SK-N-SH (cell line): ENCODE measurements at regions not wholly inside any gene's neighbourhood (a gene's known extent, or its start where the extent isn't known, plus 50 kb on each side); places are given as distances from the start of the nearest gene placed in this dataset.
A peak's percentile ranks its signal among the peaks of the same experiment; 100 is the strongest.

Experiments
- CTCF ChIA-PET: fragments of 300-600, 350-600 bp; formaldehyde crosslinking; extraction: SDS; loops from one replicate; lab custom pipeline; 2021; lab: Yijun Ruan, JAX
- POLR2A ChIA-PET: fragments of 350-600 bp; sonication (Branson Sonifier 250); formaldehyde crosslinking; extraction: SDS; loops from one replicate; lab custom pipeline; 2020; ENCODE audit warnings: antibody characterized with exemption, inconsistent platforms; lab: Yijun Ruan, JAX
- DNase-seq: peaks from one replicate; pipeline ENCODE4 v3.0.0; 2012
- H2AFZ ChIP-seq: fragments of 200-600 bp; sonication (generic); 2 replicates; pipeline ENCODE4 v1.8.1; 2016; ENCODE audit warnings: antibody characterized with exemption, mild to moderate bottlenecking, low read depth
- H3F3A ChIP-seq: fragments of 200-600 bp; sonication (generic); replicated peaks from 2 replicates; pipeline ENCODE3; 2016; ENCODE audit warnings: antibody characterized with exemption, mild to moderate bottlenecking; ENCODE audit not compliant: insufficient read depth
- H3K27ac ChIP-seq, 2 experiments: fragments of 200-500 bp in 1 of 2; fragments of 200-600 bp in 1 of 2; sonication (Bioruptor generic) in 1 of 2; sonication (generic), shearing (Covaris generic) in 1 of 2; 2 replicates each; pipeline versions ENCODE4 v1.5.1 to v1.6.1; 2014 to 2016; ENCODE audit warnings: low read depth in 2 of 2, inconsistent platforms in 1 of 2, low read length in 1 of 2, mild to moderate bottlenecking in 1 of 2, mixed read lengths in 1 of 2
- H3K27me3 ChIP-seq: fragments of 200-600 bp; sonication (generic), shearing (Covaris generic); 2 replicates; pipeline ENCODE4 v1.6.1; 2016; ENCODE audit warnings: mixed run types; ENCODE audit not compliant: insufficient read depth
- H3K36me3 ChIP-seq, 2 experiments: fragments of 200-500 bp in 1 of 2; fragments of 200-600 bp in 1 of 2; sonication (Bioruptor generic) in 1 of 2; sonication (generic) in 1 of 2; replicated peaks in 1 of 2; 2 replicates each; pipeline versions ENCODE3 to v1.5.1; 2014 to 2016; ENCODE audit warnings: low read length in 1 of 2, mild to moderate bottlenecking in 1 of 2; ENCODE audit not compliant: insufficient read depth in 2 of 2, control insufficient read depth in 1 of 2
- H3K4me1 ChIP-seq, 2 experiments: fragments of 200-500 bp in 1 of 2; fragments of 200-600 bp in 1 of 2; sonication (Bioruptor generic) in 1 of 2; sonication (generic), shearing (Covaris generic) in 1 of 2; 2 replicates each; pipeline versions ENCODE4 v1.5.1 to v1.6.1; 2014 to 2016; ENCODE audit warnings: low read depth in 1 of 2, low read length in 1 of 2, mixed run types in 1 of 2; ENCODE audit not compliant: insufficient read depth in 2 of 2, control insufficient read depth in 1 of 2
- H3K4me2 ChIP-seq: fragments of 200-600 bp; sonication (generic), shearing (Covaris generic); 2 replicates; pipeline ENCODE4 v1.6.1; 2017; ENCODE audit warnings: mixed run types
- H3K4me3 ChIP-seq, 2 experiments: fragments of 200-500 bp in 1 of 2; fragments of 200-600 bp in 1 of 2; sonication (Bioruptor generic) in 1 of 2; sonication (generic), shearing (Covaris generic) in 1 of 2; 2 replicates each; pipeline versions ENCODE4 v1.5.1 to v1.8.1; 2014 to 2016; ENCODE audit warnings: low read depth in 2 of 2, inconsistent platforms in 1 of 2, low read length in 1 of 2, mild to moderate bottlenecking in 1 of 2, mixed read lengths in 1 of 2, moderate library complexity in 1 of 2
- H3K79me2 ChIP-seq: fragments of 200-600 bp; sonication (generic); 2 replicates; pipeline ENCODE4 v1.8.1; 2017; ENCODE audit warnings: mild to moderate bottlenecking; ENCODE audit not compliant: insufficient read depth
- H3K9ac ChIP-seq: fragments of 200-600 bp; sonication (generic); 2 replicates; pipeline ENCODE4 v1.6.1; 2017; ENCODE audit warnings: mixed run types
- H3K9me2 ChIP-seq: fragments of 200-600 bp; sonication (generic); 2 replicates; pipeline ENCODE4 v1.6.1; 2017; ENCODE audit warnings: mixed run types
- H3K9me3 ChIP-seq: fragments of 200-600 bp; sonication (generic); 2 replicates; pipeline ENCODE4 v1.6.1; 2017; ENCODE audit warnings: mixed run types, mild to moderate bottlenecking, moderate library complexity
- H4K20me1 ChIP-seq: fragments of 200-600 bp; sonication (generic); 2 replicates; pipeline ENCODE4 v1.6.1; 2017; ENCODE audit warnings: mild to moderate bottlenecking, mixed run types; ENCODE audit not compliant: insufficient read depth
- CHD2 ChIP-seq: fragments of 150-350 bp; IDR thresholded peaks from 2 replicates; pipeline ENCODE4 v1.6.1; 2018; ENCODE audit warnings: low read length; ENCODE audit not compliant: partially characterized antibody
- CTCF ChIP-seq: fragments of 200-600 bp; sonication (generic); IDR thresholded peaks from 2 replicates; pipeline ENCODE4 v1.6.1; 2017; ENCODE audit warnings: antibody characterized with exemption, mild to moderate bottlenecking, moderate library complexity
- ELF1 ChIP-seq: IDR thresholded peaks from 2 replicates; pipeline ENCODE4 v1.4.0; 2012
- EP300 ChIP-seq, 2 experiments: IDR thresholded peaks; 2 replicates each; pipeline versions ENCODE4 v1.4.0 to v1.6.1; 2012; ENCODE audit warnings: borderline replicate concordance in 1 of 2, low read depth in 1 of 2, low read length in 1 of 2
- FOXJ3 ChIP-seq: sonication (generic); formaldehyde crosslinking; IDR thresholded peaks from 2 replicates; pipeline ENCODE4 v1.5.1; 2020; ENCODE audit warnings: mild to moderate bottlenecking, missing genetic modification reagents
- FOXM1 ChIP-seq: IDR thresholded peaks from 2 replicates; pipeline ENCODE4 v1.4.0; 2012; ENCODE audit warnings: low read depth, mild to moderate bottlenecking
- GABPA ChIP-seq: IDR thresholded peaks from 2 replicates; pipeline ENCODE4 v1.4.0; 2012; ENCODE audit warnings: low read depth, mild to moderate bottlenecking
- GATA2 ChIP-seq: sonication (generic); formaldehyde crosslinking; IDR thresholded peaks from 2 replicates; pipeline ENCODE4 v1.5.0; 2020; ENCODE audit warnings: mild to moderate bottlenecking, missing genetic modification reagents
- NFIC ChIP-seq: IDR thresholded peaks from 2 replicates; pipeline ENCODE4 v1.4.0; 2012; ENCODE audit warnings: borderline replicate concordance
- RCOR1 ChIP-seq: fragments of 150-350 bp; IDR thresholded peaks from 2 replicates; pipeline ENCODE4 v1.6.1; 2017; ENCODE audit warnings: antibody characterized with exemption, low read length
- SIN3A ChIP-seq: IDR thresholded peaks from 2 replicates; pipeline ENCODE4 v1.6.1; 2012; ENCODE audit warnings: low read depth, mild to moderate bottlenecking, low read length, moderate library complexity, borderline replicate concordance
- SMC3 ChIP-seq: IDR thresholded peaks from 2 replicates; pipeline ENCODE4 v1.6.1; 2012; ENCODE audit warnings: low read depth, low read length, improper control_type of control experiment
- TAF1 ChIP-seq: IDR thresholded peaks from 2 replicates; pipeline ENCODE4 v1.6.1; 2012; ENCODE audit warnings: low read depth, mild to moderate bottlenecking, low read length, moderate library complexity, borderline replicate concordance
- TEAD4 ChIP-seq: IDR thresholded peaks from 2 replicates; pipeline ENCODE4 v1.4.0; 2012; ENCODE audit warnings: mild to moderate bottlenecking, borderline replicate concordance; ENCODE audit not compliant: insufficient read depth
- YY1 ChIP-seq: IDR thresholded peaks from 2 replicates; pipeline ENCODE4 v1.4.0; 2012; ENCODE audit warnings: low read depth, mild to moderate bottlenecking
- WGBS: methylation state at CpG from one replicate; pipeline ENCODE4 v1.1.6; 2017; ENCODE audit warnings: low lambda C conversion rate; 5-methylcytosine and 5-hydroxymethylcytosine counted together
- TF ChIP-seq, protein P1 (sequence below): fragments of 150-350 bp; IDR thresholded peaks from 2 replicates; pipeline ENCODE4 v1.6.1; 2017; ENCODE audit warnings: antibody characterized with exemption, low read length, low read depth, borderline replicate concordance

GRCh38 chr6:165744555-165745228, 81.7 kb upstream of the PDE10A start:
- POLR2A ChIA-PET = no interaction called here
- no peaks in the 10 kb centered on the region for H3K79me2 ChIP-seq
- H3F3A ChIP-seq = no peaks in the 10 kb centered on the region
- H3K9me3 ChIP-seq = no peaks in the 10 kb centered on the region
- H3K4me1 ChIP-seq = no peaks in the 10 kb centered on the region; a peak in 2 of 4 replicates
- H4K20me1 ChIP-seq = no peaks in the 10 kb centered on the region
- no peaks in the 10 kb centered on the region for H3K36me3 ChIP-seq
- CTCF ChIA-PET = interaction anchor here (1.4 to 2.1 kb wide), 2 partner anchors 14 to 16 kb away, joined by 5 to 8 read pairs; no protein-coding TSS in a partner anchor
- no peaks in the 10 kb centered on the region for H3K27me3 ChIP-seq
- no peak overlapping the region for H3K4me3 ChIP-seq
- no peak for TF ChIP-seq TEAD4
- no peak for TF ChIP-seq FOXJ3 (CRISPR knock-in tag)
- TF ChIP-seq CTCF = no peak
- TF ChIP-seq TAF1 = no peak
- TF ChIP-seq SMC3 = no peak
- no peak for TF ChIP-seq SIN3A
- no peak for TF ChIP-seq GATA2 (CRISPR knock-in tag)
- TF ChIP-seq EP300 (IDR thresholded peaks at IDR 0.05; ENCODE audit: borderline replicate concordance in 1 of 2, low read depth in 1 of 2, low read length in 1 of 2) = peak in 1 of 2 experiments; percentile 6; a peak in 1 of 4 replicates
- 0 out of 2 replicates have a peak, but pooled peaks have one; percentile 11 for TF ChIP-seq RCOR1
- TF ChIP-seq, protein P1, sequence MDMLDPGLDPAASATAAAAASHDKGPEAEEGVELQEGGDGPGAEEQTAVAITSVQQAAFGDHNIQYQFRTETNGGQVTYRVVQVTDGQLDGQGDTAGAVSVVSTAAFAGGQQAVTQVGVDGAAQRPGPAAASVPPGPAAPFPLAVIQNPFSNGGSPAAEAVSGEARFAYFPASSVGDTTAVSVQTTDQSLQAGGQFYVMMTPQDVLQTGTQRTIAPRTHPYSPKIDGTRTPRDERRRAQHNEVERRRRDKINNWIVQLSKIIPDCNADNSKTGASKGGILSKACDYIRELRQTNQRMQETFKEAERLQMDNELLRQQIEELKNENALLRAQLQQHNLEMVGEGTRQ = no peak
- TF ChIP-seq NFIC = no peak
- no peak for TF ChIP-seq GABPA
- no peaks in the 10 kb centered on the region for H3K9me2 ChIP-seq
- no peak for DNase-seq
- H3K4me2 ChIP-seq = no peak overlapping the region
- 20% methylated on average over 1 of the region's 1 CpG for WGBS
- no peak overlapping the region for H3K9ac ChIP-seq
- H2AFZ ChIP-seq = no peak overlapping the region
- peak overlapping the region in 1 of 2 experiments; percentile 34; a peak in 1 of 4 replicates for H3K27ac ChIP-seq

- ChIA-PET POLR2A (no interaction called here), CTCF (no interaction called here)
- WGBS = 58% methylated on average over 6 of the region's 6 CpGs
- Histone ChIP-seq H3K27ac (no peak overlapping the region), H3K79me2 (no peaks in the 10 kb centered on the region), H3K27me3 (no peaks in the 10 kb centered on the region), H3F3A (no peaks in the 10 kb centered on the region), H3K4me2 (no peak overlapping the region), H3K4me3 (no peak overlapping the region), H2AFZ (no peak overlapping the region), H3K9ac (no peak overlapping the region), H3K36me3 (no peaks in the 10 kb centered on the region), H3K9me3 (no peaks in the 10 kb centered on the region), H3K9me2 (no peaks in the 10 kb centered on the region), H4K20me1 (no peaks in the 10 kb centered on the region), H3K4me1 (no peaks in the 10 kb centered on the region; a peak in 2 of 4 replicates)
- no peak for DNase-seq
- TF ChIP-seq FOXJ3 (CRISPR knock-in tag) (no peak), CTCF (no peak), GABPA (no peak), FOXM1 (no peak), ELF1 (no peak), GATA2 (CRISPR knock-in tag) (no peak), CHD2 (no peak), EP300 (IDR thresholded peaks at IDR 0.05; ENCODE audit: borderline replicate concordance in 1 of 2, low read depth in 1 of 2, low read length in 1 of 2) (no peak), YY1 (no peak)
- TF ChIP-seq, protein P1 = no peak
Observed at GRCh38 chr6:165743366-165743898, 80.4 kb upstream of the PDE10A start.
